ENCODE measurements at regions not wholly inside any gene's neighbourhood (a gene's known extent, or its start where the extent isn't known, plus 50 kb on each side); places are given as distances from the start of the nearest gene placed in this dataset.

GRCh38 chr15:85889956-85890619 is 95.4 kb upstream of the KLHL25 start:
- no peak for DNase-seq (ENCODE audit: low read depth in 2 of 2)

GRCh38 chr15:85890620-85890980 is 95.9 kb upstream of the KLHL25 start:
- DNase-seq (ENCODE audit: low read depth in 2 of 2): no peak

- DNase-seq (ENCODE audit: low read depth in 2 of 2): no peak
Measured at GRCh38 chr15:85891470-85891869, 96.7 kb upstream of the KLHL25 start.

GRCh38 chr15:85892232-85892631 is 97.5 kb upstream of the KLHL25 start:
- DNase-seq (ENCODE audit: low read depth in 2 of 2): no peak

- DNase-seq (ENCODE audit: low read depth in 2 of 2): no peak
Measured at GRCh38 chr15:85897207-85897894, 102.6 kb upstream of the KLHL25 start.

- DNase-seq (ENCODE audit: low read depth in 2 of 2): no peak
Measured at GRCh38 chr15:85897895-85898717, 103.4 kb upstream of the KLHL25 start.

- no peak for DNase-seq (ENCODE audit: low read depth in 2 of 2)
Measured at GRCh38 chr15:85899927-85900326, 105.2 kb upstream of the KLHL25 start.

- DNase-seq (ENCODE audit: low read depth in 2 of 2): no peak
Measured at GRCh38 chr15:85905751-85906450, 111.2 kb upstream of the KLHL25 start.

GRCh38 chr15:85906640-85907039 is 111.9 kb upstream of the KLHL25 start:
- no peak for DNase-seq (ENCODE audit: low read depth in 2 of 2)

- no peak for DNase-seq (ENCODE audit: low read depth in 2 of 2)
Measured at GRCh38 chr15:85910834-85911233, 116.1 kb upstream of the KLHL25 start.

- DNase-seq (ENCODE audit: low read depth in 2 of 2): no peak
Measured at GRCh38 chr15:85913461-85913860, 118.7 kb upstream of the KLHL25 start.

- no peak for DNase-seq (ENCODE audit: low read depth in 2 of 2)
Measured at GRCh38 chr15:85920956-85921355, 126.2 kb upstream of the KLHL25 start.

GRCh38 chr15:85924088-85924487 is 129.4 kb upstream of the KLHL25 start:
- no peak for DNase-seq (ENCODE audit: low read depth in 2 of 2)

GRCh38 chr15:85925649-85926237 is 131.0 kb upstream of the KLHL25 start:
- no peak for DNase-seq (ENCODE audit: low read depth in 2 of 2)

- no peak for DNase-seq (ENCODE audit: low read depth in 2 of 2)
Measured at GRCh38 chr15:85926834-85927233, 132.1 kb upstream of the KLHL25 start.

- DNase-seq (ENCODE audit: low read depth in 2 of 2): no peak
Measured at GRCh38 chr15:85927931-85928537, 133.3 kb upstream of the KLHL25 start.

GRCh38 chr15:85929786-85930185 is 135.1 kb upstream of the KLHL25 start:
- DNase-seq (ENCODE audit: low read depth in 2 of 2): no peak

- no peak for DNase-seq (ENCODE audit: low read depth in 2 of 2)
Measured at GRCh38 chr15:85932391-85932790, 137.7 kb upstream of the KLHL25 start.

GRCh38 chr15:85934691-85935090 is 140.0 kb upstream of the KLHL25 start:
- no peak for DNase-seq (ENCODE audit: low read depth in 2 of 2)

GRCh38 chr15:85935182-85935581 is 140.5 kb upstream of the KLHL25 start:
- no peak for DNase-seq (ENCODE audit: low read depth in 2 of 2)

GRCh38 chr15:85937661-85938060 is 142.0 kb upstream of the AGBL1 start:
- no peak for DNase-seq (ENCODE audit: low read depth in 2 of 2)
